ENCODE measurements at regions not wholly inside any gene's neighbourhood (a gene's known extent, or its start where the extent isn't known, plus 50 kb on each side); places are given as distances from the start of the nearest gene placed in this dataset.

DNA sequence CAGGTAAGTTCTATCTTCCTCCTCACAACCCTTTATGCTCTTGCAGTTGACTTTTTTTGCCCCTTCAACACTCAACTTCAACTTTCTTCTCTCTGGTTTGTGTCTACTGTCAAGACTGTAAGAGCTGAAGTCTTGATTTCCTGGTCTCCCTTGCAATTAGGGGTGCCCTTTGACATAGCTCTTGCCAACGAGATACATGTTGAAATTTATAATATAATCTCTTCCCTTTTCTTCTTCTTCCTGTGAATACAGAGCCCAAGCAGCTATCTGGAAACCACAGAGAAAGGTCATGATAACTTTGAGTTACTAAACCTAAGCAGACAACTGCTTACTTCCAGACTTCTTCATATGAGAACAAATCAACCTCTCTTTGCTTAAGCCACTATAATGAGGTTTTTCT is 163.5 kb downstream of the MC4R start:
- TF ChIP-seq, protein P1, sequence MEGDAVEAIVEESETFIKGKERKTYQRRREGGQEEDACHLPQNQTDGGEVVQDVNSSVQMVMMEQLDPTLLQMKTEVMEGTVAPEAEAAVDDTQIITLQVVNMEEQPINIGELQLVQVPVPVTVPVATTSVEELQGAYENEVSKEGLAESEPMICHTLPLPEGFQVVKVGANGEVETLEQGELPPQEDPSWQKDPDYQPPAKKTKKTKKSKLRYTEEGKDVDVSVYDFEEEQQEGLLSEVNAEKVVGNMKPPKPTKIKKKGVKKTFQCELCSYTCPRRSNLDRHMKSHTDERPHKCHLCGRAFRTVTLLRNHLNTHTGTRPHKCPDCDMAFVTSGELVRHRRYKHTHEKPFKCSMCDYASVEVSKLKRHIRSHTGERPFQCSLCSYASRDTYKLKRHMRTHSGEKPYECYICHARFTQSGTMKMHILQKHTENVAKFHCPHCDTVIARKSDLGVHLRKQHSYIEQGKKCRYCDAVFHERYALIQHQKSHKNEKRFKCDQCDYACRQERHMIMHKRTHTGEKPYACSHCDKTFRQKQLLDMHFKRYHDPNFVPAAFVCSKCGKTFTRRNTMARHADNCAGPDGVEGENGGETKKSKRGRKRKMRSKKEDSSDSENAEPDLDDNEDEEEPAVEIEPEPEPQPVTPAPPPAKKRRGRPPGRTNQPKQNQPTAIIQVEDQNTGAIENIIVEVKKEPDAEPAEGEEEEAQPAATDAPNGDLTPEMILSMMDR (conservative IDR thresholded peaks at IDR 0.05 in 1 of 2, IDR thresholded peaks at IDR 0.05 in 1 of 2; ENCODE audit: extremely low read depth in 1 of 2, insufficient read depth in 1 of 2, low read depth in 1 of 2, low read length in 2 of 2): no peak
- no peak for TF ChIP-seq EZH2 (IDR thresholded peaks at IDR 0.05; ENCODE audit: borderline replicate concordance, low read length)

Measured in mammary epithelial cell (primary cell).